ENCODE measurements at regions not wholly inside any gene's neighbourhood (a gene's known extent, or its start where the extent isn't known, plus 50 kb on each side); places are given as distances from the start of the nearest gene placed in this dataset.

GRCh38 chr11:13062115-13062514 is 53.0 kb downstream of the RASSF10 start:
- in situ Hi-C loops (cut with HindIII; ENCODE audit: extremely low pct_ligation_motif_present, low pct_unique_long_range_greater_than_20kb), result no loop called here
- ChIA-PET POLR2A (no interaction called here), CTCF (ENCODE audit: low intra/inter-chr PET ratio, low total read pairs) (no interaction called here)
- no peak overlapping the region for H3K4me3 ChIP-seq (replicated peaks in 1 of 3; ENCODE audit: insufficient read depth in 1 of 3, low read depth in 2 of 3, low read length in 3 of 3)
- H2AFZ ChIP-seq (ENCODE audit: low read length), result no peak overlapping the region
- ATAC-seq (no peak), FAIRE-seq (no peak), DNase-seq (ENCODE audit: low spot score) (no peak)
- TF ChIP-seq SPEN (CRISPR knock-in tag; IDR thresholded peaks at IDR 0.05; ENCODE audit: low read depth) (no peak), HNRNPL (IDR thresholded peaks at IDR 0.05; ENCODE audit: low read depth, low read length) (no peak), ZSCAN5A (CRISPR knock-in tag; IDR thresholded peaks at IDR 0.05; ENCODE audit: borderline replicate concordance) (no peak), SKIL (CRISPR knock-in tag; IDR thresholded peaks at IDR 0.05; ENCODE audit: borderline replicate concordance) (no peak), AHDC1 (CRISPR knock-in tag; IDR thresholded peaks at IDR 0.05; ENCODE audit: borderline replicate concordance) (no peak), MZF1 (CRISPR knock-in tag; IDR thresholded peaks at IDR 0.05; ENCODE audit: borderline replicate concordance) (no peak), SP5 (CRISPR knock-in tag; IDR thresholded peaks at IDR 0.05; ENCODE audit: borderline replicate concordance, low read depth) (no peak), ARNT2 (CRISPR knock-in tag; IDR thresholded peaks at IDR 0.05; ENCODE audit: low read depth) (no peak), ZNF577 (CRISPR knock-in tag; IDR thresholded peaks at IDR 0.05; ENCODE audit: borderline replicate concordance, low read depth) (no peak), NFKB2 (CRISPR knock-in tag; IDR thresholded peaks at IDR 0.05; ENCODE audit: borderline replicate concordance) (no peak), TOPORS (CRISPR knock-in tag; IDR thresholded peaks at IDR 0.05) (no peak), ZNF580 (CRISPR knock-in tag; IDR thresholded peaks at IDR 0.05; ENCODE audit: borderline replicate concordance, low read depth) (no peak)
- no peak overlapping the region for H3K9ac ChIP-seq (ENCODE audit: insufficient read depth, low read depth, low read length)
- H3K36me3 ChIP-seq (replicated peaks in 1 of 2; ENCODE audit: control insufficient read depth in 1 of 2, insufficient read depth in 2 of 2, low read length in 2 of 2), result no peaks in the 10 kb centered on the region
- intact Hi-C loops (cut with micrococcal nuclease; ENCODE audit: unreplicated experiment), result no loop called here
- no peak overlapping the region for H3K27ac ChIP-seq (ENCODE audit: extremely low read length, insufficient read depth, low read length)
- no peaks in the 10 kb centered on the region for H3K79me2 ChIP-seq (ENCODE audit: insufficient read depth, low read length)
- H3K27me3 ChIP-seq (ENCODE audit: control insufficient read depth in 1 of 2, insufficient read depth in 2 of 2, low read length in 2 of 2), result no peaks in the 10 kb centered on the region
- peaks cover 18% of the 10 kb centered on the region for H3K4me1 ChIP-seq (ENCODE audit: insufficient read depth, low read length)
- H4K20me1 ChIP-seq (ENCODE audit: insufficient read depth, low read length), result no peaks in the 10 kb centered on the region
- no peak overlapping the region for H3K4me2 ChIP-seq (ENCODE audit: low read depth, low read length)
- H3K9me3 ChIP-seq (ENCODE audit: low read length), result no peaks in the 10 kb centered on the region
- WGBS (ENCODE audit: low lambda C conversion rate), result 57% methylated on average over 5 of the region's 5 CpGs
- no TSS peak for BruUV-seq (replicated peaks)

Measured in HepG2 (cell line).